Spleen (tissue), 7 donors: ENCODE measurements at regions not wholly inside any gene's neighbourhood (a gene's known extent, or its start where the extent isn't known, plus 50 kb on each side); places are given as distances from the start of the nearest gene placed in this dataset.

Experiments
- CTCF ChIP-seq, 11 experiments: fragments of 200-600 bp in 7 of 11; fragments of 450-650 bp in 4 of 11; sonication (generic) in 4 of 11; IDR thresholded peaks in 8 of 11; conservative IDR thresholded peaks in 3 of 11; 1 replicate in 7 of 11; 2 replicates in 4 of 11; pipeline versions ENCODE4 v1.4.0 to v1.8.0; 2016 to 2021; ENCODE audit warnings: antibody characterized with exemption in 11 of 11, inconsistent platforms in 4 of 11, mild to moderate bottlenecking in 1 of 11
- POLR2A ChIP-seq, 3 donors: fragments of 450-650 bp; IDR thresholded peaks; one replicate each; pipeline ENCODE4 v1.5.1; 2017; ENCODE audit warnings: antibody characterized with exemption in 3 of 3, mild to moderate bottlenecking in 1 of 3
- POLR2AphosphoS5 ChIP-seq, 3 donors: sonication (generic); formaldehyde crosslinking; IDR thresholded peaks; one replicate each; pipeline ENCODE4 v1.5.1; 2017; ENCODE audit warnings: antibody characterized with exemption in 3 of 3
- donor health status: DM: no; HTN: no; CAD: no; lungs with moderate emphysema.
- donor health status: DM: no; HTN: no; CAD: no.
- donor health status: DM: no; HTN: no; CAD: no.

- TF ChIP-seq POLR2AphosphoS5 (IDR thresholded peaks at IDR 0.05) (no peak), CTCF (IDR thresholded peaks at IDR 0.05 in 8 of 11, conservative IDR thresholded peaks at IDR 0.05 in 3 of 11) (no peak), POLR2A (IDR thresholded peaks at IDR 0.05) (no peak)
These were observed 363.8 kb upstream of the NAALADL2 start for GRCh38 chr3:174495311-174495710.
